HEK293 (cell line): ENCODE measurements at regions not wholly inside any gene's neighbourhood (a gene's known extent, or its start where the extent isn't known, plus 50 kb on each side); places are given as distances from the start of the nearest gene placed in this dataset.

Experiments used
- CTCF ChIA-PET: fragments of 350-600 bp; formaldehyde crosslinking; extraction: SDS; loops from one replicate; lab custom pipeline; 2021; ENCODE audit warnings: antibody characterized with exemption; lab: Yijun Ruan, JAX
- POLR2A ChIA-PET: fragments of 300-600 bp; formaldehyde crosslinking; extraction: SDS; loops from one replicate; lab custom pipeline; 2020; ENCODE audit warnings: antibody characterized with exemption, inconsistent platforms; lab: Yijun Ruan, JAX
- H3K27ac ChIP-seq: fragments of 200-500 bp; sonication (Bioruptor generic); 2 replicates; pipeline ENCODE4 v1.5.1; 2014; ENCODE audit warnings: low read depth, low read length, control low read depth, inconsistent platforms; ENCODE audit errors: extremely low read depth
- H3K36me3 ChIP-seq, 2 experiments: fragments of 200-500 bp in 1 of 2; sonication (Bioruptor generic) in 1 of 2; 1 replicate in 1 of 2; 2 replicates in 1 of 2; pipeline ENCODE4 v1.5.1; 2014 to 2017; ENCODE audit warnings: inconsistent platforms in 2 of 2, low read length in 2 of 2; ENCODE audit not compliant: control insufficient read depth in 2 of 2, insufficient read depth in 1 of 2
- H3K4me1 ChIP-seq: fragments of 200-500 bp; sonication (Bioruptor generic); 2 replicates; pipeline ENCODE4 v1.5.1; 2014; ENCODE audit warnings: mild to moderate bottlenecking, low read length, inconsistent platforms; ENCODE audit not compliant: control insufficient read depth, insufficient read depth
- H3K4me3 ChIP-seq: 2 replicates; pipeline ENCODE4 v1.5.1; 2011; ENCODE audit warnings: low read depth, mild to moderate bottlenecking, control low read depth, low read length, moderate library complexity
- H3K9me3 ChIP-seq: fragments of 200-500 bp; sonication (Bioruptor generic); 2 replicates; pipeline ENCODE4 v1.5.1; 2014; ENCODE audit warnings: low read depth, low read length, inconsistent platforms; ENCODE audit not compliant: control insufficient read depth, insufficient read depth
- GLI4 ChIP-seq: fragments of 450-650 bp; formaldehyde crosslinking; IDR thresholded peaks from 2 replicates; pipeline ENCODE4 v1.5.1; 2016; ENCODE audit warnings: missing biosample characterization, missing genetic modification characterization
- OSR2 ChIP-seq: fragments of 450-650 bp; formaldehyde crosslinking; IDR thresholded peaks from 2 replicates; pipeline ENCODE4 v1.5.1; 2016; ENCODE audit warnings: missing biosample characterization, missing genetic modification characterization
- OVOL3 ChIP-seq: fragments of 450-650 bp; formaldehyde crosslinking; IDR thresholded peaks from 2 replicates; pipeline ENCODE4 v1.5.1; 2016; ENCODE audit warnings: missing biosample characterization, missing genetic modification characterization
- PRDM1 ChIP-seq: fragments of 450-650 bp; formaldehyde crosslinking; IDR thresholded peaks from 2 replicates; pipeline ENCODE4; 2016; ENCODE audit warnings: missing biosample characterization, missing genetic modification characterization
- REPIN1 ChIP-seq: fragments of 450-650 bp; formaldehyde crosslinking; IDR thresholded peaks from 2 replicates; pipeline ENCODE4 v1.5.1; 2017; ENCODE audit warnings: missing biosample characterization, missing genetic modification characterization, low read depth
- ZBTB1 ChIP-seq: fragments of 450-650 bp; formaldehyde crosslinking; IDR thresholded peaks from 2 replicates; pipeline ENCODE4 v1.5.1; 2016; ENCODE audit warnings: missing biosample characterization, missing genetic modification characterization
- ZFP3 ChIP-seq: fragments of 450-650 bp; formaldehyde crosslinking; IDR thresholded peaks from 2 replicates; pipeline ENCODE4 v1.5.1; 2016; ENCODE audit warnings: low read depth, missing biosample characterization, missing genetic modification characterization
- ZFP37 ChIP-seq: fragments of 450-650 bp; formaldehyde crosslinking; IDR thresholded peaks from 2 replicates; pipeline ENCODE4 v1.5.1; 2016; ENCODE audit warnings: missing biosample characterization, missing genetic modification characterization
- ZFP69B ChIP-seq: fragments of 450-650 bp; formaldehyde crosslinking; IDR thresholded peaks from 2 replicates; pipeline ENCODE4 v1.5.1; 2016; ENCODE audit warnings: missing biosample characterization, missing genetic modification characterization
- ZNF132 ChIP-seq: fragments of 450-650 bp; formaldehyde crosslinking; IDR thresholded peaks from 2 replicates; pipeline ENCODE4 v1.5.1; 2017; ENCODE audit warnings: missing biosample characterization, missing genetic modification characterization, borderline replicate concordance
- ZNF221 ChIP-seq: fragments of 450-650 bp; formaldehyde crosslinking; IDR thresholded peaks from 2 replicates; pipeline ENCODE4 v1.5.1; 2017; ENCODE audit warnings: missing biosample characterization, missing genetic modification characterization, borderline replicate concordance
- ZNF266 ChIP-seq: fragments of 450-650 bp; formaldehyde crosslinking; IDR thresholded peaks from 2 replicates; pipeline ENCODE4 v1.5.1; 2016; ENCODE audit warnings: missing biosample characterization, missing genetic modification characterization, low read depth
- ZNF274 ChIP-seq, 2 experiments: fragments of 200-500 bp in 1 of 2; fragments of 450-650 bp in 1 of 2; sonication (Bioruptor generic) in 1 of 2; formaldehyde crosslinking in 1 of 2; IDR thresholded peaks; 2 replicates each; pipeline versions ENCODE4 v1.5.1 to v1.6.1; 2014 to 2016; ENCODE audit warnings: borderline replicate concordance in 1 of 2, inconsistent platforms in 1 of 2, low read length in 1 of 2, missing biosample characterization in 1 of 2, missing genetic modification characterization in 1 of 2
- ZNF354C ChIP-seq: fragments of 450-650 bp; formaldehyde crosslinking; IDR thresholded peaks from 2 replicates; pipeline ENCODE4 v1.5.1; 2016; ENCODE audit warnings: missing biosample characterization, missing genetic modification characterization, low read depth, borderline replicate concordance
- ZNF366 ChIP-seq: fragments of 450-650 bp; formaldehyde crosslinking; conservative IDR thresholded peaks from 2 replicates; pipeline ENCODE4 v1.5.1; 2016; ENCODE audit warnings: missing biosample characterization, missing genetic modification characterization
- ZNF558 ChIP-seq: fragments of 450-650 bp; formaldehyde crosslinking; IDR thresholded peaks from 2 replicates; pipeline ENCODE4 v1.5.1; 2016; ENCODE audit warnings: missing biosample characterization, missing genetic modification characterization
- ZNF624 ChIP-seq: fragments of 450-650 bp; formaldehyde crosslinking; IDR thresholded peaks from 2 replicates; pipeline ENCODE4 v1.5.1; 2017; ENCODE audit warnings: missing biosample characterization, missing genetic modification characterization
- ZNF654 ChIP-seq: fragments of 450-650 bp; formaldehyde crosslinking; IDR thresholded peaks from 2 replicates; pipeline ENCODE4 v1.5.1; 2016; ENCODE audit warnings: low read depth, missing biosample characterization, missing genetic modification characterization
- ZNF785 ChIP-seq: fragments of 450-650 bp; formaldehyde crosslinking; IDR thresholded peaks from 2 replicates; pipeline ENCODE4 v1.5.1; 2016; ENCODE audit warnings: missing biosample characterization, missing genetic modification characterization
- ZNF843 ChIP-seq: fragments of 450-650 bp; formaldehyde crosslinking; IDR thresholded peaks from 2 replicates; pipeline ENCODE4 v1.5.1; 2016; ENCODE audit warnings: missing biosample characterization, missing genetic modification characterization
- ZSCAN30 ChIP-seq: fragments of 450-650 bp; IDR thresholded peaks from 2 replicates; pipeline ENCODE4 v1.5.1; 2018; ENCODE audit warnings: missing biosample characterization, mild to moderate bottlenecking, missing genetic modification characterization, moderate library complexity
- TF ChIP-seq, protein P1 (sequence below): fragments of 450-650 bp; formaldehyde crosslinking; IDR thresholded peaks from 2 replicates; pipeline ENCODE4 v1.5.1; 2017; ENCODE audit warnings: missing biosample characterization, missing genetic modification characterization
- TF ChIP-seq, protein P2 (sequence below): fragments of 450-650 bp; formaldehyde crosslinking; IDR thresholded peaks from 2 replicates; pipeline ENCODE4 v1.5.1; 2016; ENCODE audit warnings: missing biosample characterization, missing genetic modification characterization
- TF ChIP-seq, protein P3 (sequence below): fragments of 450-650 bp; formaldehyde crosslinking; IDR thresholded peaks from 2 replicates; pipeline ENCODE4 v1.5.1; 2016; ENCODE audit warnings: missing biosample characterization, missing genetic modification characterization, borderline replicate concordance

DNA sequence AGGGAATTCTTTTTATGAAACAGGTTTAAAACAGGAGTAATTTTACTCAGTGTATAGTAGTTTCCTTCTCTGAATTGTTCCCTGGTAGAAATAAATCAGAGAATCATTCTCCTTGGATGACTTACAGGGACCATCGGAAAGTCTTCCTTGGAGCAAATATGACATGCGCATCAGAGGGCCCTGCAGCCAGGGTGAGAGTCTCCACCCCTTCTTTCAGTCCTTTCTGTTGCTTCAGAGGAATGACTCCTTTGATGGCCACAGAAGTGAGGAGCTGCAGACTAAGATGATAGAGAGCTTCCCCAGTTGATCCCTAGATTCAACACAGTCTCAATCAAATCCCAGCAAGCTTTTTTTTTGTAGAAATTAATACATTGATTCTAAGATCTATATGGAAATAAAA, 294.8 kb upstream of the UMPS start:
- no peak for TF ChIP-seq ZFP3 (tag by site-specific recombination)
- no peak for TF ChIP-seq GLI4
- TF ChIP-seq ZNF266: no peak
- no peak for TF ChIP-seq ZSCAN30 (tag by site-specific recombination)
- TF ChIP-seq ZNF785 (tag by site-specific recombination): no peak
- no peak for TF ChIP-seq ZNF558 (tag by site-specific recombination)
- no peak for TF ChIP-seq ZNF132 (tag by site-specific recombination)
- no peak for TF ChIP-seq OSR2 (tag by site-specific recombination)
- TF ChIP-seq ZNF354C (tag by site-specific recombination): no peak
- TF ChIP-seq ZNF654 (tag by site-specific recombination): no peak
- no peak for TF ChIP-seq ZFP37 (tag by site-specific recombination)
- TF ChIP-seq ZNF624 (tag by site-specific recombination): no peak
- no peak for TF ChIP-seq ZFP69B (tag by site-specific recombination)
- TF ChIP-seq ZBTB1: no peak
- TF ChIP-seq ZNF843: no peak
- TF ChIP-seq, protein P1, sequence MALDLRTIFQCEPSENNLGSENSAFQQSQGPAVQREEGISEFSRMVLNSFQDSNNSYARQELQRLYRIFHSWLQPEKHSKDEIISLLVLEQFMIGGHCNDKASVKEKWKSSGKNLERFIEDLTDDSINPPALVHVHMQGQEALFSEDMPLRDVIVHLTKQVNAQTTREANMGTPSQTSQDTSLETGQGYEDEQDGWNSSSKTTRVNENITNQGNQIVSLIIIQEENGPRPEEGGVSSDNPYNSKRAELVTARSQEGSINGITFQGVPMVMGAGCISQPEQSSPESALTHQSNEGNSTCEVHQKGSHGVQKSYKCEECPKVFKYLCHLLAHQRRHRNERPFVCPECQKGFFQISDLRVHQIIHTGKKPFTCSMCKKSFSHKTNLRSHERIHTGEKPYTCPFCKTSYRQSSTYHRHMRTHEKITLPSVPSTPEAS: no peak
- no peak for TF ChIP-seq ZNF221 (tag by site-specific recombination)
- TF ChIP-seq REPIN1 (tag by site-specific recombination): no peak
- TF ChIP-seq, protein P2, sequence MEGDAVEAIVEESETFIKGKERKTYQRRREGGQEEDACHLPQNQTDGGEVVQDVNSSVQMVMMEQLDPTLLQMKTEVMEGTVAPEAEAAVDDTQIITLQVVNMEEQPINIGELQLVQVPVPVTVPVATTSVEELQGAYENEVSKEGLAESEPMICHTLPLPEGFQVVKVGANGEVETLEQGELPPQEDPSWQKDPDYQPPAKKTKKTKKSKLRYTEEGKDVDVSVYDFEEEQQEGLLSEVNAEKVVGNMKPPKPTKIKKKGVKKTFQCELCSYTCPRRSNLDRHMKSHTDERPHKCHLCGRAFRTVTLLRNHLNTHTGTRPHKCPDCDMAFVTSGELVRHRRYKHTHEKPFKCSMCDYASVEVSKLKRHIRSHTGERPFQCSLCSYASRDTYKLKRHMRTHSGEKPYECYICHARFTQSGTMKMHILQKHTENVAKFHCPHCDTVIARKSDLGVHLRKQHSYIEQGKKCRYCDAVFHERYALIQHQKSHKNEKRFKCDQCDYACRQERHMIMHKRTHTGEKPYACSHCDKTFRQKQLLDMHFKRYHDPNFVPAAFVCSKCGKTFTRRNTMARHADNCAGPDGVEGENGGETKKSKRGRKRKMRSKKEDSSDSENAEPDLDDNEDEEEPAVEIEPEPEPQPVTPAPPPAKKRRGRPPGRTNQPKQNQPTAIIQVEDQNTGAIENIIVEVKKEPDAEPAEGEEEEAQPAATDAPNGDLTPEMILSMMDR (tag by site-specific recombination): no peak
- TF ChIP-seq ZNF274 (IDR thresholded peaks at IDR 0.05; ENCODE audit: low read length): no peak
- TF ChIP-seq ZNF274 (tag by site-specific recombination; IDR thresholded peaks at IDR 0.05; ENCODE audit: borderline replicate concordance): no peak
- POLR2A ChIA-PET: no interaction called here

DNA sequence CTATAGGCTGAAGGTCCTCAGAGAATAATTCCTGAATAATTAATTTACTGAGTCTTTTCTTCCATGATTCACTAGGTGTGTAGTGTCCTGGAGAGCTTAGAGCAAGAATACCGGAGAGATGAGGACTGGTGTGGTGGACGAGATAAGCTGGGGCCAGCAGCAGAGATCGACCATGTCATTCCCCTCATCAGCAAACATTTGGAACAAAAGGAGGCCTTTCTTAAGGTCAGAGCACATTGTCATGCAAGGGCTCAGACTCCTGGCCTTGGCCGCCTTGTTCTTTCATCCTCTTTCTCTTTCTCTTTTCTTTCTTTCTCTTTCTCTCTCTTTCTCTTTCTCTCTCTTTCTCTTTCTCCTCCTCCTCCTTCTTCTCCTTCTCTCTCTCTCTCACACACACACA, 291.4 kb upstream of the UMPS start:
- TF ChIP-seq ZNF366: peak; percentile 21; the same call in 1 of the 2 replicates
- TF ChIP-seq, protein P3, sequence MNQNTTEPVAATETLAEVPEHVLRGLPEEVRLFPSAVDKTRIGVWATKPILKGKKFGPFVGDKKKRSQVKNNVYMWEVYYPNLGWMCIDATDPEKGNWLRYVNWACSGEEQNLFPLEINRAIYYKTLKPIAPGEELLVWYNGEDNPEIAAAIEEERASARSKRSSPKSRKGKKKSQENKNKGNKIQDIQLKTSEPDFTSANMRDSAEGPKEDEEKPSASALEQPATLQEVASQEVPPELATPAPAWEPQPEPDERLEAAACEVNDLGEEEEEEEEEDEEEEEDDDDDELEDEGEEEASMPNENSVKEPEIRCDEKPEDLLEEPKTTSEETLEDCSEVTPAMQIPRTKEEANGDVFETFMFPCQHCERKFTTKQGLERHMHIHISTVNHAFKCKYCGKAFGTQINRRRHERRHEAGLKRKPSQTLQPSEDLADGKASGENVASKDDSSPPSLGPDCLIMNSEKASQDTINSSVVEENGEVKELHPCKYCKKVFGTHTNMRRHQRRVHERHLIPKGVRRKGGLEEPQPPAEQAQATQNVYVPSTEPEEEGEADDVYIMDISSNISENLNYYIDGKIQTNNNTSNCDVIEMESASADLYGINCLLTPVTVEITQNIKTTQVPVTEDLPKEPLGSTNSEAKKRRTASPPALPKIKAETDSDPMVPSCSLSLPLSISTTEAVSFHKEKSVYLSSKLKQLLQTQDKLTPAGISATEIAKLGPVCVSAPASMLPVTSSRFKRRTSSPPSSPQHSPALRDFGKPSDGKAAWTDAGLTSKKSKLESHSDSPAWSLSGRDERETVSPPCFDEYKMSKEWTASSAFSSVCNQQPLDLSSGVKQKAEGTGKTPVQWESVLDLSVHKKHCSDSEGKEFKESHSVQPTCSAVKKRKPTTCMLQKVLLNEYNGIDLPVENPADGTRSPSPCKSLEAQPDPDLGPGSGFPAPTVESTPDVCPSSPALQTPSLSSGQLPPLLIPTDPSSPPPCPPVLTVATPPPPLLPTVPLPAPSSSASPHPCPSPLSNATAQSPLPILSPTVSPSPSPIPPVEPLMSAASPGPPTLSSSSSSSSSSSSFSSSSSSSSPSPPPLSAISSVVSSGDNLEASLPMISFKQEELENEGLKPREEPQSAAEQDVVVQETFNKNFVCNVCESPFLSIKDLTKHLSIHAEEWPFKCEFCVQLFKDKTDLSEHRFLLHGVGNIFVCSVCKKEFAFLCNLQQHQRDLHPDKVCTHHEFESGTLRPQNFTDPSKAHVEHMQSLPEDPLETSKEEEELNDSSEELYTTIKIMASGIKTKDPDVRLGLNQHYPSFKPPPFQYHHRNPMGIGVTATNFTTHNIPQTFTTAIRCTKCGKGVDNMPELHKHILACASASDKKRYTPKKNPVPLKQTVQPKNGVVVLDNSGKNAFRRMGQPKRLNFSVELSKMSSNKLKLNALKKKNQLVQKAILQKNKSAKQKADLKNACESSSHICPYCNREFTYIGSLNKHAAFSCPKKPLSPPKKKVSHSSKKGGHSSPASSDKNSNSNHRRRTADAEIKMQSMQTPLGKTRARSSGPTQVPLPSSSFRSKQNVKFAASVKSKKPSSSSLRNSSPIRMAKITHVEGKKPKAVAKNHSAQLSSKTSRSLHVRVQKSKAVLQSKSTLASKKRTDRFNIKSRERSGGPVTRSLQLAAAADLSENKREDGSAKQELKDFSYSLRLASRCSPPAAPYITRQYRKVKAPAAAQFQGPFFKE (tag by site-specific recombination): no peak
- TF ChIP-seq OVOL3 (tag by site-specific recombination): no peak
- peak; percentile 63 for TF ChIP-seq PRDM1 (tag by site-specific recombination)
- no peak overlapping the region for H3K27ac ChIP-seq
- ChIA-PET POLR2A (no interaction called here), CTCF (no interaction called here)
- no peak overlapping the region for H3K4me3 ChIP-seq
- H3K4me1 ChIP-seq: no peaks in the 10 kb centered on the region
- H3K9me3 ChIP-seq: no peaks in the 10 kb centered on the region
- peaks cover 0 to 4% of the 10 kb centered on the region in 2 experiments; a peak in 1 of 3 replicates for H3K36me3 ChIP-seq

More for the DNA sequence above, 294.8 kb upstream of the UMPS start:
- H3K4me1 ChIP-seq: no peaks in the 10 kb centered on the region
- H3K27ac ChIP-seq: no peak overlapping the region
- no peak overlapping the region for H3K4me3 ChIP-seq
- peaks cover 0 to 4% of the 10 kb centered on the region in 2 experiments; a peak in 1 of 3 replicates for H3K36me3 ChIP-seq
- CTCF ChIA-PET: interaction anchor here (0.7 to 1.0 kb wide), 2 partner anchors 8 to 124 kb away, joined by 3 to 4 read pairs; no protein-coding TSS in a partner anchor
- H3K9me3 ChIP-seq: no peaks in the 10 kb centered on the region
